H1 (cell line): ENCODE measurements at regions not wholly inside any gene's neighbourhood (a gene's known extent, or its start where the extent isn't known, plus 50 kb on each side); places are given as distances from the start of the nearest gene placed in this dataset.

Experiments used
- CTCF ChIA-PET: fragments of 300-600 bp; sonication (Branson Sonifier 250); formaldehyde crosslinking; loops from one replicate; lab custom pipeline; 2021; ENCODE audit not compliant: partially characterized antibody; lab: Charles Lee
- POLR2A ChIA-PET: fragments of 300-600 bp; sonication (Branson Sonifier 250); formaldehyde crosslinking; loops from one replicate; lab custom pipeline; 2021; ENCODE audit warnings: inconsistent platforms; ENCODE audit not compliant: partially characterized antibody; lab: Charles Lee
- DNase-seq, 2 experiments: peaks; one replicate each; pipeline versions ENCODE4 v3.0.0 to v3.0.0-alpha.2; 2010 to 2022; ENCODE audit warnings: low spot score in 2 of 2, low read depth in 1 of 2, mixed read lengths in 1 of 2
- FAIRE-seq: peaks from 2 replicates; lab custom pipeline; 2011; peaks lifted over from hg19 to GRCh38; lab: Jason Lieb, UNC
- H2AFZ ChIP-seq: 2 replicates; pipeline ENCODE4 v1.8.1; 2012; ENCODE audit warnings: low read length, inconsistent platforms
- H2AK5ac ChIP-seq: 2 replicates; pipeline ENCODE4 v1.6.1; 2013; ENCODE audit warnings: low read depth, low read length
- H2BK120ac ChIP-seq: replicated peaks from 2 replicates; pipeline ENCODE3; 2013; ENCODE audit warnings: low read depth, low read length, inconsistent platforms
- H2BK12ac ChIP-seq: 2 replicates; pipeline ENCODE4 v1.6.1; 2013; ENCODE audit warnings: low read depth, low read length
- H2BK15ac ChIP-seq: 2 replicates; pipeline ENCODE4 v1.6.1; 2013; ENCODE audit warnings: low read length
- H2BK20ac ChIP-seq: 2 replicates; pipeline ENCODE4 v1.6.1; 2013; ENCODE audit warnings: low read length
- H2BK5ac ChIP-seq: 2 replicates; pipeline ENCODE4 v1.6.1; 2013; ENCODE audit warnings: low read depth, low read length
- H3K14ac ChIP-seq: 2 replicates; pipeline ENCODE4 v1.6.1; 2013; ENCODE audit warnings: inconsistent platforms; ENCODE audit not compliant: insufficient read length
- H3K18ac ChIP-seq: 2 replicates; pipeline ENCODE4 v1.6.1; 2013; ENCODE audit warnings: low read length; ENCODE audit errors: extremely low read depth
- H3K23ac ChIP-seq: 2 replicates; pipeline ENCODE4 v1.6.1; 2013; ENCODE audit warnings: inconsistent platforms; ENCODE audit not compliant: insufficient read length
- H3K23me2 ChIP-seq: 2 replicates; pipeline ENCODE4 v1.6.1; 2013; ENCODE audit warnings: low read depth, low read length
- H3K27ac ChIP-seq: 2 replicates; pipeline ENCODE4 v1.6.1; 2011; ENCODE audit warnings: low read depth, low read length, inconsistent platforms
- H3K27me3 ChIP-seq, 4 experiments: replicated peaks in 1 of 4; 1 replicate in 1 of 4; 2 replicates in 3 of 4; pipeline versions ENCODE4 v1.6.1 to v1.8.1; 2011 to 2013; ENCODE audit warnings: low read length in 3 of 4, mild to moderate bottlenecking in 3 of 4, inconsistent platforms in 2 of 4, mixed read lengths in 2 of 4, moderate library complexity in 1 of 4; ENCODE audit not compliant: control insufficient read depth in 3 of 4, insufficient read depth in 3 of 4; ENCODE audit errors: extremely low read depth in 1 of 4
- H3K36me3 ChIP-seq, 4 experiments: 2 replicates each; pipeline versions ENCODE4 v1.6.1 to v1.8.1; 2011 to 2013; ENCODE audit warnings: mild to moderate bottlenecking in 4 of 4, low read length in 3 of 4, moderate library complexity in 2 of 4, control low read depth in 1 of 4, inconsistent platforms in 1 of 4; ENCODE audit not compliant: insufficient read depth in 4 of 4, control insufficient read depth in 2 of 4
- H3K4ac ChIP-seq: replicated peaks from 2 replicates; pipeline ENCODE3; 2013; ENCODE audit warnings: low read length, low read depth, mixed read lengths, inconsistent platforms; ENCODE audit not compliant: insufficient read length
- H3K4me1 ChIP-seq, 4 experiments: replicated peaks in 1 of 4; 1 replicate in 1 of 4; 2 replicates in 3 of 4; pipeline versions ENCODE4 v1.6.1 to v1.8.1; 2011 to 2013; ENCODE audit warnings: low read length in 3 of 4, inconsistent platforms in 2 of 4, mixed read lengths in 1 of 4; ENCODE audit not compliant: insufficient read depth in 4 of 4, control insufficient read depth in 3 of 4
- H3K4me2 ChIP-seq, 2 experiments: 2 replicates each; pipeline versions ENCODE4 v1.6.1 to v1.8.1; 2011 to 2013; ENCODE audit warnings: low read depth in 2 of 2, low read length in 2 of 2, control low read depth in 1 of 2, inconsistent platforms in 1 of 2, mild to moderate bottlenecking in 1 of 2; ENCODE audit not compliant: insufficient read depth in 1 of 2
- H3K4me3 ChIP-seq, 4 experiments: fragments of 200-600, 300-600 bp in 1 of 4; sonication (generic), shearing (Covaris generic), sonication (Bioruptor Twin) in 1 of 4; 2 replicates each; pipeline versions ENCODE4 v1.5.1 to v1.8.1; 2011 to 2016; ENCODE audit warnings: low read length in 4 of 4, low read depth in 3 of 4, control low read depth in 2 of 4, inconsistent platforms in 2 of 4, mild to moderate bottlenecking in 2 of 4, mixed read lengths in 1 of 4, moderate library complexity in 1 of 4; ENCODE audit not compliant: insufficient read depth in 2 of 4; ENCODE audit errors: extremely low read depth in 1 of 4
- H3K56ac ChIP-seq: replicated peaks from 2 replicates; pipeline ENCODE3; 2013; ENCODE audit warnings: low read depth, mild to moderate bottlenecking, mixed read lengths, low read length, inconsistent platforms; ENCODE audit not compliant: insufficient read length
- H3K79me1 ChIP-seq: 2 replicates; pipeline ENCODE4 v1.6.1; 2013; ENCODE audit warnings: low read depth, low read length, control low read depth
- H3K79me2 ChIP-seq, 2 experiments: 2 replicates each; pipeline versions ENCODE4 v1.6.1 to v1.8.1; 2012 to 2013; ENCODE audit warnings: low read length in 2 of 2, mild to moderate bottlenecking in 2 of 2, inconsistent platforms in 1 of 2; ENCODE audit not compliant: insufficient read depth in 2 of 2, control insufficient read depth in 1 of 2
- H3K9ac ChIP-seq, 4 experiments: replicated peaks in 1 of 4; 1 replicate in 1 of 4; 2 replicates in 3 of 4; pipeline versions ENCODE4 v1.6.1 to v1.8.1; 2011 to 2013; ENCODE audit warnings: low read depth in 3 of 4, low read length in 3 of 4, control low read depth in 2 of 4, mild to moderate bottlenecking in 2 of 4, moderate library complexity in 2 of 4, inconsistent platforms in 1 of 4; ENCODE audit errors: extremely low read depth in 1 of 4
- H3K9me3 ChIP-seq, 2 experiments: 2 replicates each; pipeline versions ENCODE4 v1.6.1 to v1.8.1; 2012 to 2013; ENCODE audit warnings: mild to moderate bottlenecking in 2 of 2, moderate library complexity in 2 of 2, control low read depth in 1 of 2, inconsistent platforms in 1 of 2, low read depth in 1 of 2, low read length in 1 of 2, mixed read lengths in 1 of 2; ENCODE audit not compliant: insufficient read depth in 2 of 2
- H4K20me1 ChIP-seq, 2 experiments: replicated peaks in 1 of 2; 2 replicates each; pipeline versions ENCODE3 to v1.8.1; 2011 to 2013; ENCODE audit warnings: inconsistent platforms in 2 of 2, low read length in 2 of 2, mild to moderate bottlenecking in 1 of 2; ENCODE audit not compliant: insufficient read depth in 2 of 2, control insufficient read depth in 1 of 2
- H4K5ac ChIP-seq: 2 replicates; pipeline ENCODE4 v1.6.1; 2013; ENCODE audit warnings: low read length, low read depth, mixed read lengths, inconsistent platforms; ENCODE audit not compliant: insufficient read length
- H4K8ac ChIP-seq: 2 replicates; pipeline ENCODE4 v1.8.0; 2013; ENCODE audit warnings: mild to moderate bottlenecking, moderate library complexity, low read length, inconsistent platforms; ENCODE audit not compliant: insufficient read depth; ENCODE audit errors: extremely low read depth
- H4K91ac ChIP-seq: replicated peaks from 2 replicates; pipeline ENCODE3; 2013; ENCODE audit warnings: low read length, mixed read lengths, inconsistent platforms; ENCODE audit not compliant: insufficient read length
- ATF2 ChIP-seq: IDR thresholded peaks from 2 replicates; pipeline ENCODE4 v1.6.1; 2012; ENCODE audit warnings: low read length, inconsistent platforms
- MAFK ChIP-seq: IDR thresholded peaks from 2 replicates; pipeline ENCODE4 v1.6.1; 2012; ENCODE audit warnings: low read depth, mild to moderate bottlenecking, improper control_type of control experiment, low read length
- RBBP5 ChIP-seq: IDR thresholded peaks from 2 replicates; pipeline ENCODE4 v1.7.1; 2012; ENCODE audit warnings: low read depth, mild to moderate bottlenecking, inconsistent platforms, low read length, moderate library complexity, borderline replicate concordance
- RXRA ChIP-seq: IDR thresholded peaks from 2 replicates; pipeline ENCODE4 v1.6.1; 2011; ENCODE audit warnings: low read depth, mild to moderate bottlenecking, low read length, moderate library complexity; ENCODE audit not compliant: insufficient read depth
- SP2 ChIP-seq: IDR thresholded peaks from 2 replicates; pipeline ENCODE4 v1.6.1; 2012; ENCODE audit warnings: mild to moderate bottlenecking, low read length, inconsistent platforms
- SP4 ChIP-seq: IDR thresholded peaks from 2 replicates; pipeline ENCODE4 v1.6.1; 2012; ENCODE audit warnings: low read length, inconsistent platforms
- TBP ChIP-seq: IDR thresholded peaks from 2 replicates; pipeline ENCODE4 v1.6.1; 2011; ENCODE audit warnings: low read depth, low read length, improper control_type of control experiment
- TCF12 ChIP-seq: IDR thresholded peaks from 2 replicates; pipeline ENCODE4 v1.6.1; 2011; ENCODE audit warnings: low read depth, mild to moderate bottlenecking, low read length
- WGBS, 2 experiments: shearing (Covaris generic) in 1 of 2; methylation state at CpG; one replicate each; pipeline versions ENCODE4 v1.1.6 to v1.1.7; 2013 to 2015; ENCODE audit warnings: low lambda C conversion rate in 2 of 2, mixed read lengths in 2 of 2, inconsistent platforms in 1 of 2, low coverage in 1 of 2, missing lambda C conversion rate in 1 of 2; ENCODE audit not compliant: insufficient replicate concordance in 2 of 2, insufficient coverage in 1 of 2, insufficient read length in 1 of 2; ENCODE audit errors: extremely low coverage in 1 of 2, missing lambda C conversion rate in 1 of 2; 5-methylcytosine and 5-hydroxymethylcytosine counted together

DNA sequence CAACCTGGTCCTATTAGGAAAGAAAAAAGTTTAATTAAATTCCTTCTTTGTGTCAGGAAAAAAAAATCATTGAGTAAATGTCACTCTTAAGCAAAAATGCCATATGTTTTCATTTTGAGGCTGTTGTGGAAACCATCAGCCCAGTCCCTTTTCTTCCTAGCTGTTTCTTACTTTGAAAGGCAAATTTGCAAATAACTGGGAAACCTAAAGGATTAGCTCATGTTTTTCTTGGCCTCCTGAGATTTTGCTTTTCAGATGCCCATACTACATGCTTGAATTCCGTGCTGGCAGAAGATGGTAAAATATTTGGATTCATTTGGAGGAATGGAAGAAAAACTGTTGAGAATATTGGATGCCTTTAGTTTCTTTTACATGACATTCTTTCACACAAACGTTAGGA lies 182.1 kb upstream of the ADAMTS5 start:
- Histone ChIP-seq H2AK5ac (no peak overlapping the region), H4K20me1 (no peaks in the 10 kb centered on the region), H3K18ac (no peak overlapping the region), H3K23me2 (no peaks in the 10 kb centered on the region), H3K9me3 (peaks cover 2 to 8% of the 10 kb centered on the region in 2 experiments; a peak in 1 of 4 replicates), H3K4me2 (no peak overlapping the region), H3K27me3 (no peaks in the 10 kb centered on the region), H2BK120ac (no peak overlapping the region), H4K91ac (no peak overlapping the region), H2BK5ac (no peak overlapping the region), H3K4me3 (no peak overlapping the region), H3K27ac (no peak overlapping the region), H2BK20ac (no peak overlapping the region), H3K79me2 (no peaks in the 10 kb centered on the region), H2BK12ac (no peak overlapping the region), H4K5ac (no peak overlapping the region), H4K8ac (no peak overlapping the region), H3K56ac (no peak overlapping the region), H2AFZ (no peak overlapping the region), H3K9ac (no peak overlapping the region), H3K23ac (no peak overlapping the region), H3K4ac (no peak overlapping the region), H2BK15ac (no peak overlapping the region), H3K79me1 (no peaks in the 10 kb centered on the region), H3K36me3 (no peaks in the 10 kb centered on the region), H3K14ac (no peak overlapping the region), H3K4me1 (no peaks in the 10 kb centered on the region)
- 73% methylated on average over 2 of the region's 2 CpGs; no CpG with 5 or more reads in 1 of the 2 experiments for WGBS, 2 experiments
- ChIA-PET CTCF (interaction anchor here (0.6 kb wide), 1 partner anchor 1424 kb away, joined by 3 read pairs; no protein-coding TSS in a partner anchor), POLR2A (no interaction called here)
- DNase-seq: no peak
- no peak for FAIRE-seq
- TF ChIP-seq TCF12 (no peak), SP4 (no peak), TBP (no peak), RBBP5 (no peak), SP2 (no peak), RXRA (no peak), ATF2 (no peak), MAFK (no peak)
